DND-41 (cell line): ENCODE measurements at regions not wholly inside any gene's neighbourhood (a gene's known extent, or its start where the extent isn't known, plus 50 kb on each side); places are given as distances from the start of the nearest gene placed in this dataset.

Experiments
- EZH2 ChIP-seq: IDR thresholded peaks from 3 replicates; pipeline ENCODE4 v1.6.1; 2012; ENCODE audit warnings: borderline replicate concordance, low read depth, mild to moderate bottlenecking, moderate library complexity, low read length, inconsistent platforms; ENCODE audit not compliant: severe bottlenecking
- TF ChIP-seq, protein P1 (sequence below): IDR thresholded peaks from 2 replicates; pipeline ENCODE4 v1.5.1; 2012; ENCODE audit warnings: borderline replicate concordance, low read length, moderate library complexity, mild to moderate bottlenecking; ENCODE audit not compliant: poor library complexity, severe bottlenecking; ENCODE audit errors: extremely low read depth

DNA sequence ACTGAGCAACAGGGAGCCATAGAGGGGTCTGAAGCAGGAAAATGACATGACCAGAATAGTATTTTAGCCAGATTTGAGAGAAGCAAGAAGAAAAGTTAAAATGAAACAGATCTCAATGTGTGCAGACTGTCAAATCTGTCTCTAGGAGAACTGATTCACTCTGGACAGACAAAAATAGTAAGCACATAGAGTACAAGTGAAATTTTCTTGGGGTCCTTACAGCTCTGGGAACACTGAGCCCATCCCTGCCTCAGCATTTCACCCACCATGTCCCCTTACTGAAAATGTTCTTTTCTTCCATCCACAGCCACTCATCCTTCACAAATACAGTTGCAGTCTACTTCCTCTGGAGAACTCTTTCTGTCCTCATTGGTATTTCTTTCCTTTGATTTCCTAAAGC lies 359.2 kb downstream of the MTX2 start:
- TF ChIP-seq, protein P1, sequence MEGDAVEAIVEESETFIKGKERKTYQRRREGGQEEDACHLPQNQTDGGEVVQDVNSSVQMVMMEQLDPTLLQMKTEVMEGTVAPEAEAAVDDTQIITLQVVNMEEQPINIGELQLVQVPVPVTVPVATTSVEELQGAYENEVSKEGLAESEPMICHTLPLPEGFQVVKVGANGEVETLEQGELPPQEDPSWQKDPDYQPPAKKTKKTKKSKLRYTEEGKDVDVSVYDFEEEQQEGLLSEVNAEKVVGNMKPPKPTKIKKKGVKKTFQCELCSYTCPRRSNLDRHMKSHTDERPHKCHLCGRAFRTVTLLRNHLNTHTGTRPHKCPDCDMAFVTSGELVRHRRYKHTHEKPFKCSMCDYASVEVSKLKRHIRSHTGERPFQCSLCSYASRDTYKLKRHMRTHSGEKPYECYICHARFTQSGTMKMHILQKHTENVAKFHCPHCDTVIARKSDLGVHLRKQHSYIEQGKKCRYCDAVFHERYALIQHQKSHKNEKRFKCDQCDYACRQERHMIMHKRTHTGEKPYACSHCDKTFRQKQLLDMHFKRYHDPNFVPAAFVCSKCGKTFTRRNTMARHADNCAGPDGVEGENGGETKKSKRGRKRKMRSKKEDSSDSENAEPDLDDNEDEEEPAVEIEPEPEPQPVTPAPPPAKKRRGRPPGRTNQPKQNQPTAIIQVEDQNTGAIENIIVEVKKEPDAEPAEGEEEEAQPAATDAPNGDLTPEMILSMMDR: no peak
- TF ChIP-seq EZH2: no peak
